Frontal cortex (tissue), 3 donors: ENCODE measurements at regions not wholly inside any gene's neighbourhood (a gene's known extent, or its start where the extent isn't known, plus 50 kb on each side); places are given as distances from the start of the nearest gene placed in this dataset.
"Not testable (repeated sequence)": the region's sequence is repeated elsewhere in the genome, so short reads cannot be mapped to it uniquely, and the experiment has no call there.

ENCODE experiments used
- DNase-seq, 2 donors: peaks; one replicate each; pipeline ENCODE4 v3.0.0; 2012; ENCODE audit warnings: low spot score in 2 of 2
- FAIRE-seq: peaks from 2 replicates; lab custom pipeline; 2012; peaks lifted over from hg19 to GRCh38; lab: Jason Lieb, UNC
- donor health status: control.
- donor health status: control.
- donor health status: control.

- DNase-seq, result no peak
- FAIRE-seq, result no peak
Observed at GRCh38 chr22:48071305-48071704, 1308.9 kb downstream of the TBC1D22A start.

- DNase-seq (no peak), FAIRE-seq (no peak)
Observed at GRCh38 chr22:48070760-48071159, 1308.3 kb downstream of the TBC1D22A start.

- FAIRE-seq (no peak), DNase-seq (no peak)
Observed at GRCh38 chr22:48070083-48070482, 1307.6 kb downstream of the TBC1D22A start.

GRCh38 chr22:48069256-48069655, 1306.8 kb downstream of the TBC1D22A start:
- FAIRE-seq, result no peak
- DNase-seq, result no peak

- DNase-seq (no peak), FAIRE-seq (no peak)
Observed at GRCh38 chr22:48068323-48068885, 1306.0 kb downstream of the TBC1D22A start.

- no peak for FAIRE-seq
- no peak for DNase-seq
Observed at GRCh38 chr22:48065892-48066291, 1303.4 kb downstream of the TBC1D22A start.

- FAIRE-seq (no peak), DNase-seq (no peak)
Observed at GRCh38 chr22:48061726-48062125, 1299.3 kb downstream of the TBC1D22A start.

GRCh38 chr22:48060266-48060665, 1297.8 kb downstream of the TBC1D22A start:
- no peak for DNase-seq
- FAIRE-seq, result no peak

GRCh38 chr22:48059521-48059920, 1297.1 kb downstream of the TBC1D22A start:
- DNase-seq, FAIRE-seq: not testable (repeated sequence)

GRCh38 chr22:48057116-48057835, 1294.8 kb downstream of the TBC1D22A start:
- no peak for DNase-seq
- FAIRE-seq, result no peak

- DNase-seq (no peak), FAIRE-seq (no peak)
Observed at GRCh38 chr22:48055827-48056226, 1293.4 kb downstream of the TBC1D22A start.

- FAIRE-seq (no peak), DNase-seq (no peak)
Observed at GRCh38 chr22:48055185-48055584, 1292.7 kb downstream of the TBC1D22A start.

GRCh38 chr22:48054596-48054995, 1292.1 kb downstream of the TBC1D22A start:
- no peak for FAIRE-seq
- no peak for DNase-seq

GRCh38 chr22:48053973-48054372, 1291.5 kb downstream of the TBC1D22A start:
- no peak for DNase-seq
- FAIRE-seq, result no peak

- DNase-seq, result no peak
- no peak for FAIRE-seq
Observed at GRCh38 chr22:48053486-48053885, 1291.0 kb downstream of the TBC1D22A start.

- DNase-seq (no peak), FAIRE-seq (no peak)
Observed at GRCh38 chr22:48052621-48052890, 1290.1 kb downstream of the TBC1D22A start.

- FAIRE-seq (no peak), DNase-seq (no peak)
Observed at GRCh38 chr22:48051796-48052620, 1289.6 kb downstream of the TBC1D22A start.

- no peak for FAIRE-seq
- no peak for DNase-seq
Observed at GRCh38 chr22:48050836-48051235, 1288.4 kb downstream of the TBC1D22A start.

GRCh38 chr22:48049116-48049515, 1286.7 kb downstream of the TBC1D22A start:
- FAIRE-seq, result no peak

GRCh38 chr22:48047722-48048500, 1285.5 kb downstream of the TBC1D22A start:
- no peak for DNase-seq
- no peak for FAIRE-seq

More at GRCh38 chr22:48049116-48049515, 1286.7 kb downstream of the TBC1D22A start:
- DNase-seq, result no peak
